Glutamatergic neuron (in vitro differentiated cells): ENCODE measurements at regions not wholly inside any gene's neighbourhood (a gene's known extent, or its start where the extent isn't known, plus 50 kb on each side); places are given as distances from the start of the nearest gene placed in this dataset.

Experiments
- DNase-seq: peaks from one replicate; pipeline ENCODE4 v3.0.0; 2022
- H3K27ac Mint-ChIP-seq: one replicate; pipeline ENCODE4 v1.8.0; 2020; ENCODE audit warnings: mild to moderate bottlenecking, mixed read lengths, inconsistent platforms; ENCODE audit not compliant: unreplicated experiment
- H3K27me3 Mint-ChIP-seq: one replicate; pipeline ENCODE4 v1.8.0; 2020; ENCODE audit warnings: mild to moderate bottlenecking, moderate library complexity, mixed read lengths, inconsistent platforms; ENCODE audit not compliant: unreplicated experiment
- H3K36me3 Mint-ChIP-seq: one replicate; pipeline ENCODE4 v1.8.0; 2020; ENCODE audit warnings: mild to moderate bottlenecking, mixed read lengths, inconsistent platforms; ENCODE audit not compliant: unreplicated experiment
- H3K4me1 Mint-ChIP-seq: one replicate; pipeline ENCODE4 v1.8.0; 2020; ENCODE audit warnings: mild to moderate bottlenecking, low read depth, mixed read lengths, inconsistent platforms; ENCODE audit not compliant: unreplicated experiment
- H3K4me3 Mint-ChIP-seq: one replicate; pipeline ENCODE4 v1.8.0; 2020; ENCODE audit warnings: mild to moderate bottlenecking, mixed read lengths, inconsistent platforms; ENCODE audit not compliant: unreplicated experiment
- H3K9me3 Mint-ChIP-seq: one replicate; pipeline ENCODE4 v1.8.0; 2020; ENCODE audit warnings: mild to moderate bottlenecking, moderate library complexity, mixed read lengths, inconsistent platforms; ENCODE audit not compliant: unreplicated experiment
- CTCF ChIP-seq: fragments of 200-600 bp; sonication (generic); IDR thresholded peaks from one replicate; pipeline ENCODE4 v1.5.0; 2021; ENCODE audit not compliant: partially characterized antibody, unreplicated experiment

- H3K36me3 Mint-ChIP-seq: no peaks in the 10 kb centered on the region
- no peak for TF ChIP-seq CTCF
- no peak overlapping the region for H3K27ac Mint-ChIP-seq
- no peaks in the 10 kb centered on the region for H3K9me3 Mint-ChIP-seq
- H3K4me3 Mint-ChIP-seq: no peak overlapping the region
- peaks cover 5% of the 10 kb centered on the region for H3K4me1 Mint-ChIP-seq
- H3K27me3 Mint-ChIP-seq: no peaks in the 10 kb centered on the region
- DNase-seq: no peak
Observed at GRCh38 chr10:57983281-57983791, 284.4 kb downstream of the IPMK start.

GRCh38 chr10:57982091-57982490 is 285.6 kb downstream of the IPMK start:
- Mint-ChIP-seq H3K36me3 (no peaks in the 10 kb centered on the region), H3K4me3 (no peak overlapping the region), H3K9me3 (peaks cover 2% of the 10 kb centered on the region), H3K4me1 (peaks cover 5% of the 10 kb centered on the region), H3K27me3 (peaks cover 3% of the 10 kb centered on the region), H3K27ac (no peak overlapping the region)
- no peak for DNase-seq
- TF ChIP-seq CTCF: no peak

GRCh38 chr10:57979956-57980355 is 287.7 kb downstream of the IPMK start:
- TF ChIP-seq CTCF: no peak
- Mint-ChIP-seq H3K27ac (no peak overlapping the region), H3K36me3 (peaks cover 11% of the 10 kb centered on the region), H3K9me3 (peaks cover 6% of the 10 kb centered on the region), H3K4me3 (no peak overlapping the region), H3K27me3 (peaks cover 3% of the 10 kb centered on the region), H3K4me1 (peaks cover 5% of the 10 kb centered on the region)
- DNase-seq: no peak

GRCh38 chr10:57979491-57979890 is 288.2 kb downstream of the IPMK start:
- no peak overlapping the region for H3K27ac Mint-ChIP-seq
- H3K9me3 Mint-ChIP-seq: peaks cover 6% of the 10 kb centered on the region
- no peak overlapping the region for H3K4me3 Mint-ChIP-seq
- H3K27me3 Mint-ChIP-seq: peaks cover 3% of the 10 kb centered on the region
- no peak for TF ChIP-seq CTCF
- peaks cover 11% of the 10 kb centered on the region for H3K36me3 Mint-ChIP-seq
- H3K4me1 Mint-ChIP-seq: peaks cover 5% of the 10 kb centered on the region
- no peak for DNase-seq

GRCh38 chr10:57977262-57977661 is 290.4 kb downstream of the IPMK start:
- no peaks in the 10 kb centered on the region for H3K4me1 Mint-ChIP-seq
- H3K9me3 Mint-ChIP-seq: peaks cover 6% of the 10 kb centered on the region
- H3K27ac Mint-ChIP-seq: no peak overlapping the region
- no peak overlapping the region for H3K4me3 Mint-ChIP-seq
- peaks cover 3% of the 10 kb centered on the region for H3K27me3 Mint-ChIP-seq
- DNase-seq: no peak
- H3K36me3 Mint-ChIP-seq: peaks cover 11% of the 10 kb centered on the region
- no peak for TF ChIP-seq CTCF
